Fibroblast of lung (primary cell): ENCODE measurements at regions not wholly inside any gene's neighbourhood (a gene's known extent, or its start where the extent isn't known, plus 50 kb on each side); places are given as distances from the start of the nearest gene placed in this dataset.

Experiments used
- DNase-seq, 2 donors: peaks; one replicate each; pipeline versions ENCODE4 v3.0.0 to v3.0.0-alpha.2; 2010; ENCODE audit warnings: low read depth in 2 of 2
- H2AFZ ChIP-seq: 2 replicates; pipeline ENCODE4 v1.5.1; 2012; ENCODE audit warnings: low read length, control low read depth, inconsistent platforms
- H3K27ac ChIP-seq: 2 replicates; pipeline ENCODE4 v1.5.1; 2011; ENCODE audit warnings: low read length, control low read depth; ENCODE audit not compliant: insufficient read depth
- H3K27me3 ChIP-seq: 2 replicates; pipeline ENCODE4 v1.5.1; 2011; ENCODE audit warnings: mild to moderate bottlenecking, low read length; ENCODE audit not compliant: control insufficient read depth, insufficient read depth
- H3K36me3 ChIP-seq: 2 replicates; pipeline ENCODE4 v1.5.1; 2011; ENCODE audit warnings: low read length; ENCODE audit not compliant: control insufficient read depth, insufficient read depth
- H3K4me1 ChIP-seq: 2 replicates; pipeline ENCODE4 v1.5.1; 2011; ENCODE audit warnings: low read length; ENCODE audit not compliant: control insufficient read depth, insufficient read depth; ENCODE audit errors: extremely low read depth
- H3K4me2 ChIP-seq: 2 replicates; pipeline ENCODE4 v1.5.1; 2011; ENCODE audit warnings: low read length, control low read depth; ENCODE audit not compliant: insufficient read depth; ENCODE audit errors: extremely low read depth
- H3K4me3 ChIP-seq, 4 experiments: fragments of 200-600 bp in 1 of 4; sonication (generic) in 1 of 4; replicated peaks in 1 of 4; 2 replicates each; pipeline ENCODE4 v1.5.1; 2011 to 2016; ENCODE audit warnings: low read length in 4 of 4, low read depth in 3 of 4, mild to moderate bottlenecking in 3 of 4, control low read depth in 2 of 4, inconsistent platforms in 1 of 4, mixed read lengths in 1 of 4; ENCODE audit not compliant: insufficient read depth in 1 of 4; ENCODE audit errors: control extremely low read depth in 1 of 4
- H3K79me2 ChIP-seq: 2 replicates; pipeline ENCODE4 v1.5.1; 2012; ENCODE audit warnings: mild to moderate bottlenecking, low read length, inconsistent platforms; ENCODE audit not compliant: control insufficient read depth, insufficient read depth
- H3K9ac ChIP-seq: 2 replicates; pipeline ENCODE4 v1.5.1; 2011; ENCODE audit warnings: mild to moderate bottlenecking, low read length, control low read depth; ENCODE audit not compliant: insufficient read depth
- H3K9me3 ChIP-seq: 2 replicates; pipeline ENCODE4 v1.5.1; 2012; ENCODE audit warnings: low read depth, low read length; ENCODE audit not compliant: control insufficient read depth, insufficient read depth
- H4K20me1 ChIP-seq: 2 replicates; pipeline ENCODE4 v1.5.1; 2011; ENCODE audit warnings: low read length; ENCODE audit not compliant: control insufficient read depth, insufficient read depth; ENCODE audit errors: extremely low read depth
- EZH2 ChIP-seq: IDR thresholded peaks from 2 replicates; pipeline ENCODE4 v1.5.1; 2012; ENCODE audit warnings: low read length, control low read depth, mild to moderate bottlenecking; ENCODE audit errors: missing control alignments
- TF ChIP-seq, protein P1 (sequence below), 2 donors: IDR thresholded peaks in 1 of 2; conservative IDR thresholded peaks in 1 of 2; 1 replicate in 1 of 2; 2 replicates in 1 of 2; pipeline ENCODE4 v1.5.1; 2011 to 2012; ENCODE audit warnings: low read length in 2 of 2, control low read depth in 1 of 2, inconsistent platforms in 1 of 2, low read depth in 1 of 2, mild to moderate bottlenecking in 1 of 2

DNA sequence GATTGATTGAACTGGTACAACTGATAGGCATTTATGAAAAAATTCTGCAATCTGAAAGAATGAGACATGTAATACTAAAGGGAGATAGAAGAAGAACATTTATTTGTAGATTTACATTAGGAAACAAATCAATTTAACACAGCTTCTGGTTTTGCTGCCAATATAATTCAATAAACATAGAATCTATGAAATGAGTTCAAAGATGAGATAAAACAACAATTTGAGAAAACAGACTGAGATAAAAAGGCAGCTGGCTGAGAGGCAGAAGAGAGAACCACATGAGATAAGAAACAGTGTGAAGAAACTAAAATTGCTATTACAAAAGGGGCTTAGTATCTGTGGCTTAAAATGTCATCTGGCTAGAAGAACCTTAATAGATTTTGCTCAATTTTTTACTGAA, 176.6 kb downstream of the PYDC2 start:
- Histone ChIP-seq H4K20me1 (no peaks in the 10 kb centered on the region), H2AFZ (no peak overlapping the region), H3K4me3 (no peak overlapping the region), H3K79me2 (no peaks in the 10 kb centered on the region), H3K9me3 (no peaks in the 10 kb centered on the region), H3K27ac (no peak overlapping the region), H3K27me3 (no peaks in the 10 kb centered on the region), H3K36me3 (no peaks in the 10 kb centered on the region), H3K4me1 (no peaks in the 10 kb centered on the region), H3K9ac (no peak overlapping the region), H3K4me2 (no peak overlapping the region)
- DNase-seq, result no peak
- TF ChIP-seq, protein P1, sequence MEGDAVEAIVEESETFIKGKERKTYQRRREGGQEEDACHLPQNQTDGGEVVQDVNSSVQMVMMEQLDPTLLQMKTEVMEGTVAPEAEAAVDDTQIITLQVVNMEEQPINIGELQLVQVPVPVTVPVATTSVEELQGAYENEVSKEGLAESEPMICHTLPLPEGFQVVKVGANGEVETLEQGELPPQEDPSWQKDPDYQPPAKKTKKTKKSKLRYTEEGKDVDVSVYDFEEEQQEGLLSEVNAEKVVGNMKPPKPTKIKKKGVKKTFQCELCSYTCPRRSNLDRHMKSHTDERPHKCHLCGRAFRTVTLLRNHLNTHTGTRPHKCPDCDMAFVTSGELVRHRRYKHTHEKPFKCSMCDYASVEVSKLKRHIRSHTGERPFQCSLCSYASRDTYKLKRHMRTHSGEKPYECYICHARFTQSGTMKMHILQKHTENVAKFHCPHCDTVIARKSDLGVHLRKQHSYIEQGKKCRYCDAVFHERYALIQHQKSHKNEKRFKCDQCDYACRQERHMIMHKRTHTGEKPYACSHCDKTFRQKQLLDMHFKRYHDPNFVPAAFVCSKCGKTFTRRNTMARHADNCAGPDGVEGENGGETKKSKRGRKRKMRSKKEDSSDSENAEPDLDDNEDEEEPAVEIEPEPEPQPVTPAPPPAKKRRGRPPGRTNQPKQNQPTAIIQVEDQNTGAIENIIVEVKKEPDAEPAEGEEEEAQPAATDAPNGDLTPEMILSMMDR (conservative IDR thresholded peaks at IDR 0.05 in 1 of 2, IDR thresholded peaks at IDR 0.05 in 1 of 2; ENCODE audit: low read depth in 1 of 2, low read length in 2 of 2), result no peak
- no peak for TF ChIP-seq EZH2

DNA sequence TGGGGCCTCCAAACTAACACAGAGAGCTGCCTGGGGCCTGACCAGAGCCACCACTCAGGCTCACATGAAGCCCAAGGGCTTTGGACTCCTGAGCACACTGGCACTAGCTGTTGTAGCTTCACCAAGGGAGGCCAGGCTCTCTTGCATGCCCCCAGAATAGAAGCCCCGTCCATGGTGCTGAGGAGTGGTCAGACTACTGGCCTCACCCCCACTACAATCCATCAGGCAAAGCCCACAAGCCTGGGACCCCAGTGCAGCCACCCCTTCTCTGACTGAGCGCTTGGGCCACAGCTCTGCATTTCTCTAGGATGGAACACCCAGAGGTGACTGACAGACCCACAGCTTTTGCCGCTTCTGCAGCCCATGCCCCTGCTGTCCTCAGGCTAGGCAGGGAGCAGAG, 180.8 kb downstream of the PYDC2 start:
- no peak overlapping the region for H3K4me2 ChIP-seq
- H4K20me1 ChIP-seq, result no peaks in the 10 kb centered on the region
- no peaks in the 10 kb centered on the region for H3K27me3 ChIP-seq
- TF ChIP-seq EZH2, result no peak
- TF ChIP-seq, protein P1 (conservative IDR thresholded peaks at IDR 0.05 in 1 of 2, IDR thresholded peaks at IDR 0.05 in 1 of 2; ENCODE audit: low read depth in 1 of 2, low read length in 2 of 2), result no peak
- no peaks in the 10 kb centered on the region for H3K4me1 ChIP-seq
- no peaks in the 10 kb centered on the region for H3K9me3 ChIP-seq
- no peak overlapping the region for H3K4me3 ChIP-seq
- no peaks in the 10 kb centered on the region for H3K36me3 ChIP-seq
- no peak overlapping the region for H3K9ac ChIP-seq
- no peaks in the 10 kb centered on the region for H3K79me2 ChIP-seq
- no peak overlapping the region for H3K27ac ChIP-seq
- no peak overlapping the region for H2AFZ ChIP-seq
- no peak for DNase-seq

DNA sequence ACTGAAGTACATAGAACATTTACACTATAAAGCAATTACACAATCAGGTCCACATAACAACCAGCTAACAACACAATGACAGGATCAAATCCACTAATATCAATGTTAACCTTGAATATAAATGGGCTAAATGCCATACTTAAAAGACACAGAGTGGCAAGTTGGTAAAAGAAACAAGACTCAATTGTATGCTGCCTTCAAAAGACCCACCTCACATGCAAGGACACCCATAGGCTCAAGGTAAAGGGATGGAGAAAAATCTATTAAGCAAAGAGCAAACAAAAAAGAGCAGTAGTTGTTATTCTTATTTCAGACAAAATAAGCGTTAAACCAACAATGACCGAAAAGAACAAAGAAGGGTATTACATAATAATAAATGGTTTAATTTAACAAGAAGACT, 183.3 kb downstream of the PYDC2 start:
- Histone ChIP-seq H3K79me2 (no peaks in the 10 kb centered on the region), H3K9me3 (no peaks in the 10 kb centered on the region)

More for the DNA sequence above, 183.3 kb downstream of the PYDC2 start:
- no peak for TF ChIP-seq EZH2
- TF ChIP-seq, protein P1 (conservative IDR thresholded peaks at IDR 0.05 in 1 of 2, IDR thresholded peaks at IDR 0.05 in 1 of 2; ENCODE audit: low read depth in 1 of 2, low read length in 2 of 2), result no peak
- H3K9ac ChIP-seq, result no peak overlapping the region
- no peak for DNase-seq
- H3K4me2 ChIP-seq, result no peak overlapping the region
- H3K4me1 ChIP-seq, result no peaks in the 10 kb centered on the region
- no peaks in the 10 kb centered on the region for H3K27me3 ChIP-seq
- no peak overlapping the region for H2AFZ ChIP-seq
- no peak overlapping the region for H3K27ac ChIP-seq
- H4K20me1 ChIP-seq, result no peaks in the 10 kb centered on the region
- H3K36me3 ChIP-seq, result no peaks in the 10 kb centered on the region
- no peak overlapping the region for H3K4me3 ChIP-seq
